ENCODE measurements at regions not wholly inside any gene's neighbourhood (a gene's known extent, or its start where the extent isn't known, plus 50 kb on each side); places are given as distances from the start of the nearest gene placed in this dataset.

GRCh38 chr3:182735672-182736071 is 57.6 kb upstream of the ATP11B start:
- no peaks in the 10 kb centered on the region for H3K79me2 ChIP-seq (ENCODE audit: control insufficient read depth, insufficient read depth, low read length, unreplicated experiment)
- H3K4me3 ChIP-seq (ENCODE audit: low read depth, low read length), result no peak overlapping the region
- peaks cover 19% of the 10 kb centered on the region for H3K4me1 ChIP-seq (ENCODE audit: control insufficient read depth, insufficient read depth, low read length, unreplicated experiment)
- H3K36me3 ChIP-seq (ENCODE audit: insufficient read depth, low read length), result no peaks in the 10 kb centered on the region
- peak overlapping the region; percentile 53 for H2AFZ ChIP-seq (ENCODE audit: low read length, unreplicated experiment)
- no peak overlapping the region for H3K27ac ChIP-seq (ENCODE audit: low read depth, low read length)
- no peaks in the 10 kb centered on the region for H3K27me3 ChIP-seq (ENCODE audit: insufficient read depth, low read length)

GRCh38 chr3:182737825-182738224 is 55.5 kb upstream of the ATP11B start:
- H3K4me3 ChIP-seq (ENCODE audit: low read depth, low read length), result no peak overlapping the region
- H3K4me1 ChIP-seq (ENCODE audit: control insufficient read depth, insufficient read depth, low read length, unreplicated experiment), result peaks cover 19% of the 10 kb centered on the region
- H3K79me2 ChIP-seq (ENCODE audit: control insufficient read depth, insufficient read depth, low read length, unreplicated experiment), result no peaks in the 10 kb centered on the region
- no peaks in the 10 kb centered on the region for H3K27me3 ChIP-seq (ENCODE audit: insufficient read depth, low read length)
- no peak overlapping the region for H3K27ac ChIP-seq (ENCODE audit: low read depth, low read length)
- no peaks in the 10 kb centered on the region for H3K36me3 ChIP-seq (ENCODE audit: insufficient read depth, low read length)
- H2AFZ ChIP-seq (ENCODE audit: low read length, unreplicated experiment), result no peak overlapping the region

- peaks cover 19% of the 10 kb centered on the region for H3K4me1 ChIP-seq (ENCODE audit: control insufficient read depth, insufficient read depth, low read length, unreplicated experiment)
- H3K4me3 ChIP-seq (ENCODE audit: low read depth, low read length), result no peak overlapping the region
- no peak overlapping the region for H2AFZ ChIP-seq (ENCODE audit: low read length, unreplicated experiment)
- no peaks in the 10 kb centered on the region for H3K36me3 ChIP-seq (ENCODE audit: insufficient read depth, low read length)
- H3K79me2 ChIP-seq (ENCODE audit: control insufficient read depth, insufficient read depth, low read length, unreplicated experiment), result no peaks in the 10 kb centered on the region
- H3K27ac ChIP-seq (ENCODE audit: low read depth, low read length), result no peak overlapping the region
- no peaks in the 10 kb centered on the region for H3K27me3 ChIP-seq (ENCODE audit: insufficient read depth, low read length)
Measured at GRCh38 chr3:182738583-182739411, 54.5 kb upstream of the ATP11B start.

- H2AFZ ChIP-seq (ENCODE audit: low read length, unreplicated experiment), result no peak overlapping the region
- no peaks in the 10 kb centered on the region for H3K36me3 ChIP-seq (ENCODE audit: insufficient read depth, low read length)
- H3K27me3 ChIP-seq (ENCODE audit: insufficient read depth, low read length), result no peaks in the 10 kb centered on the region
Measured at GRCh38 chr3:182739619-182740018, 53.7 kb upstream of the ATP11B start.

GRCh38 chr3:182740710-182741109 is 52.6 kb upstream of the ATP11B start:
- Histone ChIP-seq H2AFZ (ENCODE audit: low read length, unreplicated experiment) (no peak overlapping the region), H3K36me3 (ENCODE audit: insufficient read depth, low read length) (no peaks in the 10 kb centered on the region), H3K27ac (ENCODE audit: low read depth, low read length) (no peak overlapping the region), H3K4me1 (ENCODE audit: control insufficient read depth, insufficient read depth, low read length, unreplicated experiment) (peaks cover 14% of the 10 kb centered on the region), H3K4me3 (ENCODE audit: low read depth, low read length) (no peak overlapping the region), H3K79me2 (ENCODE audit: control insufficient read depth, insufficient read depth, low read length, unreplicated experiment) (no peaks in the 10 kb centered on the region), H3K27me3 (ENCODE audit: insufficient read depth, low read length) (no peaks in the 10 kb centered on the region)

More at GRCh38 chr3:182739619-182740018, 53.7 kb upstream of the ATP11B start:
- H3K27ac ChIP-seq (ENCODE audit: low read depth, low read length), result no peak overlapping the region
- no peak overlapping the region for H3K4me3 ChIP-seq (ENCODE audit: low read depth, low read length)
- no peaks in the 10 kb centered on the region for H3K79me2 ChIP-seq (ENCODE audit: control insufficient read depth, insufficient read depth, low read length, unreplicated experiment)
- H3K4me1 ChIP-seq (ENCODE audit: control insufficient read depth, insufficient read depth, low read length, unreplicated experiment), result peaks cover 19% of the 10 kb centered on the region

- Histone ChIP-seq H3K79me2 (ENCODE audit: control insufficient read depth, insufficient read depth, low read length, unreplicated experiment) (no peaks in the 10 kb centered on the region), H3K27me3 (ENCODE audit: insufficient read depth, low read length) (no peaks in the 10 kb centered on the region), H3K36me3 (ENCODE audit: insufficient read depth, low read length) (no peaks in the 10 kb centered on the region), H2AFZ (ENCODE audit: low read length, unreplicated experiment) (no peak overlapping the region), H3K4me1 (ENCODE audit: control insufficient read depth, insufficient read depth, low read length, unreplicated experiment) (peaks cover 12% of the 10 kb centered on the region), H3K27ac (ENCODE audit: low read depth, low read length) (no peak overlapping the region), H3K4me3 (ENCODE audit: low read depth, low read length) (no peak overlapping the region)
Measured at GRCh38 chr3:182741214-182741613, 52.1 kb upstream of the ATP11B start.
